IPS DF 19.7 (cell line): ENCODE measurements at regions not wholly inside any gene's neighbourhood (a gene's known extent, or its start where the extent isn't known, plus 50 kb on each side); places are given as distances from the start of the nearest gene placed in this dataset.
"Not testable (repeated sequence)": the region's sequence is repeated elsewhere in the genome, so short reads cannot be mapped to it uniquely, and the experiment has no call there.

ENCODE experiments used
- DNase-seq: peaks from one replicate; pipeline ENCODE4 v3.0.0-alpha.2; 2013; ENCODE audit warnings: low read depth, low spot score

GRCh38 chr9:108282872-108283271 is 572.9 kb downstream of the ACTL7B start:
- DNase-seq = no peak

- no peak for DNase-seq
Measured at GRCh38 chr9:108281696-108282095, 574.1 kb downstream of the ACTL7B start.

GRCh38 chr9:108278341-108278740 is 577.4 kb downstream of the ACTL7B start:
- no peak for DNase-seq

- DNase-seq = no peak
Measured at GRCh38 chr9:108277216-108277615, 578.6 kb downstream of the ACTL7B start.

- no peak for DNase-seq
Measured at GRCh38 chr9:108275906-108276305, 579.9 kb downstream of the ACTL7B start.

- no peak for DNase-seq
Measured at GRCh38 chr9:108274971-108275370, 580.8 kb downstream of the ACTL7B start.

GRCh38 chr9:108273988-108274387 is 581.8 kb downstream of the ACTL7B start:
- DNase-seq = no peak

GRCh38 chr9:108272349-108272899 is 583.4 kb downstream of the ACTL7B start:
- no peak for DNase-seq

GRCh38 chr9:108271646-108272348 is 584.0 kb downstream of the ACTL7B start:
- DNase-seq = no peak

- no peak for DNase-seq
Measured at GRCh38 chr9:108271236-108271635, 584.5 kb downstream of the ACTL7B start.

- no peak for DNase-seq
Measured at GRCh38 chr9:108270561-108270960, 585.2 kb downstream of the ACTL7B start.

- no peak for DNase-seq
Measured at GRCh38 chr9:108270051-108270450, 585.7 kb downstream of the ACTL7B start.

- DNase-seq = no peak
Measured at GRCh38 chr9:108269371-108269770, 586.4 kb downstream of the ACTL7B start.

- DNase-seq = no peak
Measured at GRCh38 chr9:108265065-108265464, 590.7 kb downstream of the ACTL7B start.

- DNase-seq = no peak
Measured at GRCh38 chr9:108264093-108264492, 591.7 kb downstream of the ACTL7B start.

GRCh38 chr9:108262836-108263235 is 593.0 kb downstream of the ACTL7B start:
- no peak for DNase-seq

GRCh38 chr9:108259917-108260675 is 595.7 kb downstream of the ACTL7B start:
- DNase-seq = no peak

GRCh38 chr9:108258640-108259039 is 597.1 kb downstream of the ACTL7B start:
- no peak for DNase-seq

GRCh38 chr9:108257382-108257781 is 598.4 kb downstream of the ACTL7B start:
- DNase-seq = no peak

GRCh38 chr9:108254236-108254635 is 601.5 kb downstream of the ACTL7B start:
- DNase-seq = no peak

- not testable (repeated sequence) for DNase-seq
Measured at GRCh38 chr9:108247391-108247790, 608.4 kb downstream of the ACTL7B start.

- DNase-seq = no peak
Measured at GRCh38 chr9:108245901-108246300, 609.9 kb downstream of the ACTL7B start.

- no peak for DNase-seq
Measured at GRCh38 chr9:108245331-108245730, 610.5 kb downstream of the ACTL7B start.
